GM12873 (cell line): ENCODE measurements at regions not wholly inside any gene's neighbourhood (a gene's known extent, or its start where the extent isn't known, plus 50 kb on each side); places are given as distances from the start of the nearest gene placed in this dataset.

ENCODE experiments used
- TF ChIP-seq, protein P1 (sequence below): IDR thresholded peaks from 2 replicates; pipeline ENCODE4 v1.5.1; 2012; ENCODE audit warnings: low read depth, mild to moderate bottlenecking, moderate library complexity, low read length, control low read depth; ENCODE audit not compliant: insufficient read depth; ENCODE audit errors: missing control alignments

DNA sequence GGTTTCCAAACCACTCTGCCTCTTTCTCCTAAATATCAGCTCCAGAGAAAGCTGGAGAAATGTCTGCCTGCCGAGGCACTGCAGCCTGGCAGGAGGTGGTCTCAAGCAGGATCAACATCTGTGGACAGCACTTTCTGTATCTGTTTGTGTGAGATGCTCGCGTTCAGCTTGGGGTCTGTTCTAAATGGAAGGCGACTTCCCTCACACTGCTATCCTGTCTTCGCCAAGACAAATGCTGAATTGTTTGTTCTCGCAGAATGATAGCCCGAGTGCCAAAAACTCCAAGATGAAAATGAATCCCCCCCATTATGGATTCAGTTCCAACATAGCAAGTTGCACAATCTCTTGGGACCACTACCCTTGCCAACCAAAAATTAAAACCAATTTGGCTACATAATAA, 72.2 kb upstream of the PALS2 start:
- TF ChIP-seq, protein P1, sequence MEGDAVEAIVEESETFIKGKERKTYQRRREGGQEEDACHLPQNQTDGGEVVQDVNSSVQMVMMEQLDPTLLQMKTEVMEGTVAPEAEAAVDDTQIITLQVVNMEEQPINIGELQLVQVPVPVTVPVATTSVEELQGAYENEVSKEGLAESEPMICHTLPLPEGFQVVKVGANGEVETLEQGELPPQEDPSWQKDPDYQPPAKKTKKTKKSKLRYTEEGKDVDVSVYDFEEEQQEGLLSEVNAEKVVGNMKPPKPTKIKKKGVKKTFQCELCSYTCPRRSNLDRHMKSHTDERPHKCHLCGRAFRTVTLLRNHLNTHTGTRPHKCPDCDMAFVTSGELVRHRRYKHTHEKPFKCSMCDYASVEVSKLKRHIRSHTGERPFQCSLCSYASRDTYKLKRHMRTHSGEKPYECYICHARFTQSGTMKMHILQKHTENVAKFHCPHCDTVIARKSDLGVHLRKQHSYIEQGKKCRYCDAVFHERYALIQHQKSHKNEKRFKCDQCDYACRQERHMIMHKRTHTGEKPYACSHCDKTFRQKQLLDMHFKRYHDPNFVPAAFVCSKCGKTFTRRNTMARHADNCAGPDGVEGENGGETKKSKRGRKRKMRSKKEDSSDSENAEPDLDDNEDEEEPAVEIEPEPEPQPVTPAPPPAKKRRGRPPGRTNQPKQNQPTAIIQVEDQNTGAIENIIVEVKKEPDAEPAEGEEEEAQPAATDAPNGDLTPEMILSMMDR = no peak

DNA sequence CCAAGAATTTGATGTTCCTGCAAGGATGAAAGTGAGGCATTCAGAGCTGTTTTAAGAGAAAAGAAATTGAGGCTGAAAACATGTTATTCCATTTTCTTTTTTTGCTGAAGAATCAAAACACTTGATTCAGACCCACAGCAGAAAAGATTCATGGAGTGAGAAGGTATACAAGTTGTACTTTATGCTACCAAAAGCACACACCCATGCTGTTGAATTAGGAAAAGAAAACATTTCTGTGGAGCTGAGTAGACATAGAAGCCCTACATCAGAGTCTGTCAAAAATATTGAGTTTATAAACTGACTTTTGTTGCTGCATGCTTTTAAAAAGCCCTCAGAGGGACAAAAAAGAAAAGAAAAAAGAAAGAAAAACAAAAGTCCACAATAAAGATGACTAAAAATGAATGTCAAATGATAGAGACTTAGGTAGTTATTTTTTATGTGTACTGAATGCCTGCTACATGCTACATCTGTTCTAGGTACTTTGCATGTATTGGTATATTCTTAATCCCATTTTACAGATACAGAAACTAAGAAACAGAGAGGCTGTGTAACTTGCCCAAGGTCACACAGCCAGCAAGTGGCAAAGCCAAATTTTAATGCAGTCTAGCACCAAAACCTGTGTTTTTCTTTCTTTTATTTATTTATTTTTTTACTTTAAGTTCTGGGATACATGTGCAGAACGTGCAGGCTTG, 71.7 kb upstream of the PALS2 start:
- TF ChIP-seq, protein P1 = no peak

DNA sequence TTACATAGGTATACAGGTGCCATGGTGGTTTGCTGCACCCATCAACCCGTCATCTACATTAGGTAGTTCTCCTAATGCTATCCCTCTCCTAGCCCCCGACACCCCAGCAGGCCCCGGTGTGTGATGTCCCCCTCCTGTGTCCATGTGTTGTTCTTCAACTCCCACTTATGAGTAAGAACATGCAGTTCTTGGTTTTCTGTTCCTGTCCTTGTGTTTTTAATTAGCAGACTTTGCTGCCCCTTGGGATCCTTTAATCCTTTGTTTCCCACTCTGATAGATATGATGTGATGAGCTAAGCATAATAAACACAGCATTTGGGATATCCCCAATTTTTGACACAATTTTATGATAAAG, 71.1 kb upstream of the PALS2 start:
- TF ChIP-seq, protein P1 = no peak

DNA sequence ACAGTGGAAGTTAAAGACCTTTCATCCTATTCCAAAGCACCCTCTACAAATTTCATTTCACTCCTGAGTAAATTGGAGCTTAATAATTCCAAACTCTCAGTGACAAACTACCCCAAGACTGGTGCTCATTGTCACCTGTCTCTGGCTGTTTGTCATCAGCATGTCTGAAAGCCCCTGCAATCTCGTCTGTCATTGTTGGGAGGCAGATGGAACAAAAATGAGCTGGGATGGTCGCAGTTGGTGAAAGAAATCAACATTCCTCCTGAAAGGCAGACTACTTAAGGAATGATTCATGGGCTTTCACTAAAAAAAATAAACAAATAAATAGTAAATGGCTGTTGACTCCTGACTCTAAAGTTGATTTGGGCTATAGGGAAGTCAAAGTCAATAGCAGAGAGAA, 69.7 kb upstream of the PALS2 start:
- TF ChIP-seq, protein P1 = no peak

DNA sequence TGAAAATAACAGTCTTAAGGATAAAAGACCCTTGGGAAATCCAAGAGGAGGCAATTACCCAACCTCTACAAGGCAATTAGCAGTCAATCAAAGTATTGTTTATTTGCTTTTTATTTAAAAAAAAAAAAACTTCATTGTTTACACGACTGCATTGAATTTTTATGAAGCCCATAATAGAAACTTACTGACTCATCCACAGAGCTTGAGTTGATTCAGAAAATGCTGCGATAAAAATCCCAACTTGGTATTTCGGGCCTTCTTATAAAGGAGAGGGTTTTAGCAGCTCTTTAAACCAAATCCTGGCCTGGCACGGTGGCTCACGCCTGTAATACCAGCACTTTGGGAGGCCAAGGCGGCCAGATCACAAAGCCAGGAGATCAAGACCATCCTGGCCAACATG, 69.2 kb upstream of the PALS2 start:
- TF ChIP-seq, protein P1 = no peak

DNA sequence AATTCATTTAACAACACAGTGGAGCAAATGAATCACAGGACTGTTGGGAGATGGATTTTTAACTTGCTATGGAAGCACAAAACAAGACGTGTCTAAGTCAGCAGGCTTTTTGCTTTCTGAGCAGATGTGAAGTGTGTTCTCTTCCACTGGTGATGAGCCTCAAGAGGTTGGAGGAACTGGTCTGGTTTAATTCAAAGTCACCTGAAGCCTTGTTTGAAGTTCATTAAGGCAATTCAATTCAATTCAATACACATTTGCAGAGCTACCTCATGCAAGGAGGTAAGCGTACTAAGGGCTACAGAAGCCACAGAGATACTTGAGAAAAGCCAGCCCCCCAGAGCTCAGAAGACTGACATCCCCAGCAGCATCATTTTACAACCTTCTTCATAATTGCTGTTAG, 68.4 kb upstream of the PALS2 start:
- TF ChIP-seq, protein P1 = no peak

DNA sequence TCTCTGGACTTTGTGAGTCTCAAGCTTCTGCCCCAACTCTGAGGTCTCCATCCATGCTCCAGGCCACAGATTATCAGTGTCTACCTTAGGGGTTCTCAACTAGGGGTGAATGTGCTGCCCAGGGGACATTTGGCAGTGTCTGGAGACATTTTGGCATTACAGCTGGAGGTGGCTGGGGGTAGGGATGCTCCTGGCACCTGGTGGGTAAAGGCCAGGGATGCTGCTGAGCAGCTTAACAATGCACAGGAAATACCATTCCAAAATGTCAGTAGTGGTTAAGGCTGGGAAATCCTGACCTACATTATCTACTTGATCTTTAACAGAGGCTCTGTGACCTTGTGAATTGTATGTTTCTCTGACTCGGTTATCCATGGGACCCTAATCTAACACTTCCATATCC, 67.3 kb upstream of the PALS2 start:
- TF ChIP-seq, protein P1 = no peak
